ENCODE measurements at regions not wholly inside any gene's neighbourhood (a gene's known extent, or its start where the extent isn't known, plus 50 kb on each side); places are given as distances from the start of the nearest gene placed in this dataset.

DNA sequence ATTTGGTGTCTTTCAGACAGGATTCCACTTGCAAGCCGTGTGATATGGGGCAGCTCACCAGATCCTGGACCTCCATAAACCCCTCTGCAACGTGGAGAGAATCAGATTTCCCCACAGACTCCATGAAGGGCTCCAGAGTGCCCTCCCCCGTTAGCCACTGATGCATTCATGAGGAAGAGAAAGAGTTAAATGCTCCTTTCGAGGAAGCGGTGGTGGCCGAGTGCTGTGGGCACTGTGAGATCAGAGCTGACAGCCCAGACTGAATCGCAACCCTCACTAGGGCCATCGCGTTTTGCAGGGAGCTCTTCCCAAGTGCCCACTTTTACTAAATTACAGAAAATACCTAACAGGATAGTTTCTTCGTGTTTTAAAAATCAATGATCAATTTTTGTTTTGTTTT is 226.3 kb upstream of the ZNF32 start:
- no peak for DNase-seq (ENCODE audit: low read depth in 2 of 2)

DNA sequence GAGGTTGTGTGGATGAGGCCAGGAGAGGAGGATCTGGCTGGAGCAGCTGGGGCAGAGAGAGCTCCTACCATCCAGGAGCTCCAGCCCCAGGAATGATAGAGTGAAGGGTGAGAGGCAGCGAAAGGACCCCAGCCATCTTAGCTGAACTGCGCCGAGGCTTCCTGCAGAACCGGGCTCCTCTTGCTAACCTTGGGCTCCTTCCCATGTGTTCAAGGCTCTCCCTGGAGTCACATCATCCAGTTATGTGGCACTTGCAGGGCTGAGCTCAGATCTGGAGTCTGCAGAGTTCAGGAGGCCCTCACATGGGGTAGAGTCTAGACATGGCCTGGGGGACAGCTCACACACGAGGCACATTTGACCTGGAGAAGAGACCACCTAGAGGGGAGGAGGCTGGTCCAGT is 225.0 kb upstream of the ZNF32 start:
- no peak for DNase-seq (ENCODE audit: low read depth in 2 of 2)

DNA sequence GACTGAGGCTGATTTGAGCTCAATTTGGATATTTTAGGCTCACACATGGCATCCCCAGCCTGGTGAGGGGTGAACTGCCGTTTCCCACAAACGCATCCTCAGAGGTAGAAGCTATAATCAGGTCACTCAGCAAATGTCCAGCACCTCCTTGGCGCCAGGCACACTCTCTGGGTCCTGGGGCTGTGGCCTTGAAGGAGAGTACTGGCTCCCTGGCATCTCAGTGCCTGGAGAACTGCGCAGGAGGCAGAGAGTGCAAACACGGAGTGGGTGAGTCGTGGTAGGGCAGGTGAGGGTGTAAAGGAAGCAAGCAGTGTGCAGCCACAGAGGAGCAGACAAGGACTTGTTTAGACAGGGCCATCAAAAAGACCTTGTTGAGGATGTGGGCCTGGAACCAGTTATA is 224.0 kb upstream of the ZNF32 start:
- no peak for DNase-seq (ENCODE audit: low read depth in 2 of 2)

DNA sequence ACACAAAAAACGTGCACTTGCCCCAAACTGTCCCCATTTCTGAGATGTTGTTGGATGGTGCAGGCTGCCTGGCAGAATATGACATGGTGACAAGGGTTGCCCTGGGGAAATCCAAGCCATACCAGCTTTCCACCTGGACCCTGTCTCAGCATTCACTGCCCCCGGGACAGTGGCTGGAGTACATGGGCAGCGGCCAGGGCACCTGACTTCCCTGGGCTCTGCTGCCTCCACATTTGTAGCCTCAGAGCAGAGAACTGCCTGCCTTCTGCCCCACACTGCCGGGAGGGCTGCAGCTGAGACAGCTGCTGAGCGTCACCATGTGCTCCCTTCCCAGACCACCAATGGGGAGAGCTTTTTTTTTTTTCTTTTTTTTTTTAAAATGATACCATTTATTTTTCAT is 222.9 kb upstream of the ZNF32 start:
- no peak for DNase-seq (ENCODE audit: low read depth in 2 of 2)

DNA sequence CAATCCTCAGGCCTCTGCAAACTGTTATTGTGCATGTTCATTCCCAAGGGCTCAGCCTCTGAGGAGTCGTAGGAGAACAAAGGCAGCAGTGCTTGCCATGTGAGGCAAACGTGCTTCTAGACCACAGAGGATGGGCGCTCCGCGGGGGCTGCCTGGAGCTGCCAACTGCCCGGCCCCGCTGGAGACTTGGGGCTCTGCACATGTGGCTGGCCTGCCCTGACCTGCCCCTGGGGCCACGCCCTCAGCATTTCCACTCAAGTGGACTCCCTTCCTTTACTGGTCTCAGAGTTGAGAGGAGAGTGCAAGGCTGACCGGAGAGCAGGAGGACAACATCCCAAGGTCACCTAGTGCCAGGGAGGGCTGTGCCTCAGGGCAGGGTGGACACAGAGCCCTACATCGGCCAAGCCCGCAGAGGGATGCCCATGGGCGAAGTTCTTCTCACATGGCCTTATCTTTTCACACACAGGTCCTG is 222.3 kb upstream of the ZNF32 start:
- DNase-seq (ENCODE audit: low read depth in 2 of 2) = no peak

DNA sequence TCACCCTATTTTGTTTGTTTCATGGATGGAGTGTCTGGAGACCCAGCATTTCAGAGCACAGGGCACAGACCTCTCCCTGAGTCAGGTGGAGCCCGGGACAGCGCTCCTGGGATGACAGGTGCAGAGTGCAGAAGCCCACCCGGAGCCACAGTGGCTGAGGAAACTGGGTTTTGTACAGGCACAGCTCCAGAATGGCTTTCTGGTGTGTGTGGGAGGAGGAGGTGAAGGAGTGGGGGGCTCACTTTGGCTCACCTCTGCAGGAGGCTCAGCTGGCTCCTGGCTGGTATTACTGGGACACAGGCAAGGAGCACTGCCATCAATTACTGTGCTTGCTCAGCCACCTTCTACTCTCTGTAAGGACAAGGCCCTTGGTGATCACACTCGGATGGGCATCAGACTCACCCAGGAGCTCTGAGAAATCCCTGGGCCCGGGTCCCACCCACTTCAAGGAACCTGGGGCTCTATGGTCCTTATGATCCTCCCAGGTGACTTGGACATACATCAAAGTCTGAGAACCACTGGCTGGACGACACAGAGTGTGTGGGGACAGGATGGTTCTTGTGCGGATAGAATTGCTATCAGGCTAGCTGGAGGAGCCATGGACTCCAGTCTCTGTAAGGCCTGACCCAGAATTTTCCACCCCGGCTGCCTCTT is 221.1 kb upstream of the ZNF32 start:
- DNase-seq (ENCODE audit: low read depth in 2 of 2) = no peak

DNA sequence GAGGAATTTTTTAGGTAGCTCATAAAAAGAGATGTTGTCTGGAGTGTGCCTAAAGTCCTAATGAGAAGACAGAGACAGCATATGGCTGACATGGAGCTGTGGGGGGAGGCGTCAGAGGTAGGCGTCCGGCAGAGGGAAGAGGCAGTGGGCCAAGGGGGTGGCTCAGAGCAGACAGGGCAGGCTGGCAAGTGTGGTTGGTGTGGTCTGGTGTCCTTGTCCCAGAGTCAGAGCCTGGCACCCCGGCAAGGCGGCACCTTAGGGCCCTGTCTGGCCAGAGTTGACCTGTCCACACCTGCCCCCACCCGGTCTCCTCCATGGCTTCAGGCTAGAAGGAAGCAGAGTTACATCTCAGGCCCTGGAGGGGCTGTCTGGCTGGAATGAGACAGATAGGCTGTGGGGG is 220.3 kb upstream of the ZNF32 start:
- DNase-seq (ENCODE audit: low read depth in 2 of 2) = no peak

DNA sequence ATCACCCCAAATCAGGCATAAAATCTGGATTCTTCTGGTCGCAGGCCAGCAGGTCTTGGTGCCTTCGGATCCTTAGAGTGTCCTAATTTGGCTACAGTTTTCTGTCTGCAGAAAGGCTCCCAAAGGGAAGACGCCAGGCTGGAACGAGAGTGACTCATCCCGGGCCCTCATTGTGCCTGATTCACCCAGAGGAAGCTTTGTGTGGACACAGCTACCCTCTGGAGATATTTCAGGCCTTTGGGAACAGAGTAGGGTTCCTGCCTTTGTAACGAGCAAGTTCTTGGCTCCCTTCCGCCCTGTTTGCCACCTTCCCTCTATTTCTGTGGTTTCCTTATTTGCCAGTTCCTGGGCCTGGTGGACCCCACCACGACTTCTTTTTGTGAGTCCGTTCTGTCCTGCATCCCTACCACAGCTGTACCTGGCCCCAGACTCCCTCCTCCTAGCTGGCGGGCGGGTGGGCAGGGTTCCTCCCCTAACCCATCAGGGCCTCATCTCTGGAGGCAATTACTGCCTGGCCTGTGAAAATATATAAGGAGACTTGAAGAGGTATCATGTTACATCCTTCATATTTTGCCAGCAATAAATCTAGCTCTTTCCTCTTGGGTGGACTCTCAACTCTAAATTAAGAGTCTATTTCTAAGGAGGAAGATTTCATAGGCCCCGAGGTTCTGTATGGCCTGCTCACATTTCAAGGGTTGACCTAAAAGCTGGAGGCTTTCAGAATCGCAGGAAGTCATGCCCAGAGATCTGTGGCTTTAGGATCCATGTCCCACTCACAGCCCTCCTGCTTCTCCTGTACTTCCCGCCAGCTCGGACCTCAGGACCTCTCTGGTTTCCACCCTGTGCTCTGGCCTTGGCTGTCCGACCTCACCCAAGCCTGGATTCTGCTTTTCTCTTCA is 219.2 kb upstream of the ZNF32 start:
- no peak for DNase-seq (ENCODE audit: low read depth in 2 of 2)

DNA sequence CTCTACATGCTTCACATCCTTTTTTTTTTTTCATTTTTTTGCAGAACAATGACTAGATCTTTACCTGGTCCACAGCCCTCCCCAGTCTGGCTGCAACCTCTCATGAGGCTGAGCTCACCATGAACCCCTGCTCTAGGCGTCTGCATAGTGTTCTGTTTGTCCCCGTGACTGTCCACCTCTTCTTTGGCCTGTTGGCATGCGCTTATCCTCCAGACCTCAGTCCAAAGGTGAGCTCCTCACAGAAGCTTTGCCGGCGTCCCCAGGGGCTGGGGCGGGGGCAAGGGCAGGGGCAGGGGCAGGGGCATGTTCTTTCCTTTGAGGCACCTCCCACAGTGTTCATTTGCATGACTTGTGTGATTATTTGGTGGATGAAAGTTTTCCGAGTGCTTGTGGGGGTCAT is 218.4 kb upstream of the ZNF32 start:
- DNase-seq (ENCODE audit: low read depth in 2 of 2) = no peak

DNA sequence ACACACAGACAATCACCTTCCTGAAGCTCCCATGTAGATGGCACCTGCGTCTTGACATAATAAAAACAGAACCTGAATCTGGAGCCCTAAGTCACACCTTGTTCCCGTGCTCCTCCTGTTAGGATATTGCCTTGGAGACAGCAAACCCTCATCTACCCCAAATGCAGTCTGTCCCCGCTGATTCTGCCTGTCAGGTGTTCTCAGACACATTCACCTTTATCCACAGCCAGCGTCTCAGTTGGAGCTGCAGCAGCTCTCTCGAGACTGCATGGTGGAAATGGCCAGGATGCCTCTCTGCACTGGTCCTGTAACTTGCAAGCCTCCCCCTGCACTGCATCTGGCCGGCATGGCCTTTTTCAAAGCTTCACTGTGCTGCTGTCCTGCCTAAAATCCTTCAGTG is 218.0 kb upstream of the ZNF32 start:
- no peak for DNase-seq (ENCODE audit: low read depth in 2 of 2)

DNA sequence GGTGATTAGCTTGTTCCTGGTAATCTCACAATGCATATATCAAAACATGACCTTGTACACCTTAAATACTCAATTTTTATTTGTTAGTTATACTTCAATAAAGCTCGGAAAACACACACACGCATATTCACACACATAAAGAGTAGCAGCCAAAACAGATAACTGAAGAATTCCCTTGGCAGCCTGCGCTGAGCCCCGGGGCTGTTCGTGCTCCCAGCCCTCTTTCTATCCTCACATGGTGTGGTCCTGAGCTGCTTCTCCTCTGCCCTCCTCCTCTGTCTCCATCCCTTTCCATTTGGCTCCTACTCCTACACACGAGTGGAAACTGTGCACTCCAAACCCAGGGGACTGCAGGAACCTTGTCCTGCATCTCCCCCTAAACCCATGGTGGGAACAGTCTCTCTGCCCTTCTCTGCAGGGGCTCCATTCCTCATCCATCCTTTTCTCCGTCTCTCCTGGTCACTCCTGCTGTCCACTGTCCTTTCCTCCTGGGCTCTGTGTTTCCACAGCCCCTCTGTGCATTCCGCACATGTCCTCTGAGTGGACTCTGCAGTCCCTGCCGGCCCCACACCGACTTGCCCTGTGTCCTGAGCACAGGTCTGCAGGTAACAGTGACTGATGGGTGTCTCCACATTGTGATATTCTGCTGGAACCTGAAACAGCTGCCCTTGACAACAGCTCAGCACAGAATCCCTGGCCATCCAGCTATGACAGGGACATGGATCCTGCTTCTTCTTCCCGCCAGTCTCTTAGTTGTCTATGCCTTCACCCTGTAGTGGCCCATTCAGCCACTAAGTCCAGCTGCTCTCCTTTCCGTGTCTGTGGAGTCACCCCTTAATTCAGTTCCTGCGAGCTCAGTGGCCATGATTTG is 216.8 kb upstream of the ZNF32 start:
- DNase-seq (ENCODE audit: low read depth in 2 of 2) = no peak

DNA sequence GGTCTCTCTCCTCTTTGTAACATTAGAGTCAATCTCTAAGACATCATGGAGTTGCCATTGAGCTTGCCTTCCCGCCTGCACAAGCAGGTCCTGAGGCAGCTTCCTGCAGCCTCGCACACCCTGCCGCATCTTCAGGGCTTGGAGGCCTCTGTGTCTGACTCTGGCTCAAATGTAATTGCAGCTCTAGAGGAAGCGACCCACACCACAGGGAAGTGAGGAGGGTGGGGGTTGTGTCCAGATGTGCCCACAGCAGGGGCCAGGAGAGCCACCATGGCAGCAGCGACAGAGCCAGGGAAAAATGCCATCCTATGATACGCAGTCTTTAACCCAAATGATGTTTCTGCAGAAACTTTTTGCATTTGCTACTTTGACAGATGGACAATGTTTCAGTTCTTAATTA is 216.0 kb upstream of the ZNF32 start:
- DNase-seq (ENCODE audit: low read depth in 2 of 2) = no peak

DNA sequence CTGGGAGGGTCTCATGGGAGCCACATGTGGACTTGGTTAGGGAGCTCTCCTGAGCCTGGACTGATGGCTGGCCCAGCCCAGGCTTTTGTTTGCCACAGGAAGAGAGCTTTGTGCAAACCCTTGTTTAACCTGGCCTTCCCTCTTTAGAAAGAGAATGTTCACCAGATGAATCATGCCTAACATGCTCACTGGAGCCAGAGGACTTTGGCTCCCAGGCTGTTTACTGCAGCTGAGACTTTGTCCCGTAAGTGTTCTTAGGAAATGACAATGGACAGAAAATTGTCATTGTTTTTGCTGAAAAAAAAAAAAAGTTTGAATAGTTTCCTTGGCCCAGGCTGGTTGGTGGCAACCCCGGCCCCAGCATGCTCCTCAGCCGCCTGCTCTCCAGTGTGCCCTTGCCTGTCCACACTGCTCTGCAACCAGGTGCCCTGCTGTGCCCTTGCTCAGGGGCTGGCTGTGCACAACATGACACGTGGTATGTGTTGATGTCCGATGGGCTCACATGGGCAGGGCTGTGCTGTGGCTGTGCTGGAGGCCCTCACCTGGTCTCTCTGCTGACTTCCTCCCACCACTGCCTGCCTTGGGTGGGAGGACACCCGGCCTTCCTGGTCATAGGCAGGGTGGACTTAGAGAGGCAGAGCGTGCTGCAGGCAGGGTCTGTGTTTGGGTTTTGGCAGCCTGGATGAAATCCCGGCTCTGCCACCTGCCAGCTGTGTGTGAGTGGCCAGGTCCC is 215.3 kb upstream of the ZNF32 start:
- DNase-seq (ENCODE audit: low read depth in 2 of 2) = no peak

DNA sequence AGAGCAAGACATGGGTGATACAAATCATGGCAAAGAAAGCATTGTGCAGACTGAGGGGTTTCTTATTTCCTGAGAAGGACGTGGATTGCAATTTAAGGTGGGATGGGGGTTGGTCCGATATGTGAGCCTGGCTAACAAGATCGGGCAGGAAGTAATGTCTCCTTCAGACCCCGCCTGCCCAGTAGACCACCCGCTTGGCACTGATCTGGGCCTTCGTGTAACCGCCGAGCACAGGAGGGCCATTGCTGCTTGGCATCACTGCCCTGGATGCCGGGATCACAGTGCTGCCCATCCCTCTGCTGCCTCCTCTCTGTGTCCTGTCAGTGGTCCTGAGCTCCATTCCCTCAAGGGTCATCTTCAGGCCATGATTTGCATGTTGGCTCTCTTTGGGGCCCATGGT is 214.6 kb upstream of the ZNF32 start:
- DNase-seq (ENCODE audit: low read depth in 2 of 2) = no peak

DNA sequence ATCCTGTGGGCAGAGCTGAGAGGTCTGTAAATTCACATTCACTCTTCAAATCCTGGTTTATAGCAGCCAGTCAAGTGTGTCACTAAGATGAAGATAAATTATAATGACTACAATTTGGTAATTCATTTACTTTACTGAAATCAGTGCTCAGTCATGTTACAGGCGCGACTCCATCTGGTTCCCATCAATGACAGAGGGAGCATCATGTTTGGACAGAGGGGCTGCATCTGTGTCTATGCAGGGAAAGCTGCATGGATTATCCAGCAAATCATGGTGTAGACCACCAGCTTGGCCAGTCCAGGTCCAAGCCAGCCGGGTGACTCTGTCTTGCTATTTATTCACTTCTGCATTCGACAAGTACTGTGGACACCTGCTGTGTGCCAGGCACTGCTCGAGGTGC is 214.1 kb upstream of the ZNF32 start:
- DNase-seq (ENCODE audit: low read depth in 2 of 2) = no peak

DNA sequence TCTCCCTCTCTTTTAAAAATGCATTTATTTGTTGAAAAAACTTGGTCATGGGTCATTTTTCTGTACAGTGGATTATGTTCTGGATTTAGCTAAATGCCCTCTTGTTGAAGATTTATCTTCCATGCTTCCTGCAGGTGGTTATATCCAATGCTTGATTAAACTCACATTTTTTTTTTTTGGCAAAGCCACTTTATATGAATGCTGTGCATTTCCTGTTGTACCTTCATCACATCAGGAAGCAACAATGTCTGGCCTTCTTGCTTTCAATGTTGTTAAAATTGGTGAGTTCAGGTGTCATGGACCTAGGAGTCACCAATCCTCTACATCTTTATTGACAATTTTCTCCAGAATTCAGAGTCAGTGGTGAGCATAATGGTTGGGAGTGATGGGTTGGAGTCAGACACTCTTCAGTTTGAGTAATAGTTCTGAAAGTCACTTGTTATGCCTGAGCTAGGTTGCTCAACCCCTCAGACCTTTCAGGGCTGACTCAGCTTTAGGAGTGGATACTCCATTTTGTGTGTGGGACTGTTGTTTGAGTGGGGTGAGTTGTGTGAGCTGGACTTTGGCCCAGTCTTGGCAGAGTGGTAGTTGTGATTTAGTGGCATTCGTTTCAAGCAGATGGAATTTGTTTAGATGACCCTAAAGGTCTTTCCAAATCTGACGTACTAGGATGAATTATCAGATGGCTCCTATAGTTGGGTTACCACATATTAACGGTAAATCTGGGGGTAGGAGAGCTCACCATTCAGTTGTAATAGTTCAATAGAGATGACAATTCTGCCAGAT is 213.5 kb upstream of the ZNF32 start:
- no peak for DNase-seq (ENCODE audit: low read depth in 2 of 2)

DNA sequence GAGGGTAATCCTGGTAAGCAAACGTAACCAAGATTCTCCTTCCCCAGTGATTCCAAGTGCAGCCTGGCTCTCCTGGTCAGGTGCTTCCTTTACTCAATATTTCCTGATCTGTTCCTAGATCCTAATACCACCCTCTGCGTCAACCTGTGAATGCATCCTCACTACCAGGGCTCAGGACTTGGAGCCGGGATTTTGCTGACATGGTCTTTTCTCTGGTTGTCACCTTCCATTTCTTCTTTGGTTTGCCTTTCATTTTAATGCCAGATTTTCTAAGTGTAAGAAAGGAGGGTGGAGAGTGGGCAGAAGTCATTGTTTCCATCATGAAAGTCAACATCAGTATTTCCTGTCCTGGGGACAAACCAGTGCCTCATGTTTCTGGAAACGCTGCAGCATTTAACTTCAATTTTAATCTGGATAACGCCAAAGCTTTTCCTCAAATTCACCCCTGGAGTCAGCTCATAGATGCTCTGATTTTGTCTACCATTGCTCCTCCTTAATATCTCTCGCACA is 210.4 kb upstream of the ZNF32 start:
- DNase-seq (ENCODE audit: low read depth in 2 of 2) = no peak

DNA sequence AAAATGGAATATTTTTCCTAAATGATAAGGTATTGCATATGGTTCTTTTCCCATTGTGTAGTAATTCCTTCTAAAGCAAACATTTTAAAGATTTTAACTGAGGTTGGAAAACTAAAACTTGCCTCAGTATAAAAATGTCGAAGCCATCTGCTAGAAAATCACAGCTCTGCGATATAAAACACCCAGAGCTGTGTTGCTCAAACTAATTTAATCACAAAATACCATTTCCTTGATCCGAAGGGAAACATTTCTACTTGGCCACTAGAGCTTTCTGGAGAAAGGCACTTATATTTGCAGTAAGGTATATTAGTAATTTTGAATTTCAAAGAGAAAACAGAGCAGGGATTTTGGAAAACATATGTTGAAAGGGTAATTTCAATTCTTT is 209.2 kb upstream of the ZNF32 start:
- no peak for DNase-seq (ENCODE audit: low read depth in 2 of 2)

DNA sequence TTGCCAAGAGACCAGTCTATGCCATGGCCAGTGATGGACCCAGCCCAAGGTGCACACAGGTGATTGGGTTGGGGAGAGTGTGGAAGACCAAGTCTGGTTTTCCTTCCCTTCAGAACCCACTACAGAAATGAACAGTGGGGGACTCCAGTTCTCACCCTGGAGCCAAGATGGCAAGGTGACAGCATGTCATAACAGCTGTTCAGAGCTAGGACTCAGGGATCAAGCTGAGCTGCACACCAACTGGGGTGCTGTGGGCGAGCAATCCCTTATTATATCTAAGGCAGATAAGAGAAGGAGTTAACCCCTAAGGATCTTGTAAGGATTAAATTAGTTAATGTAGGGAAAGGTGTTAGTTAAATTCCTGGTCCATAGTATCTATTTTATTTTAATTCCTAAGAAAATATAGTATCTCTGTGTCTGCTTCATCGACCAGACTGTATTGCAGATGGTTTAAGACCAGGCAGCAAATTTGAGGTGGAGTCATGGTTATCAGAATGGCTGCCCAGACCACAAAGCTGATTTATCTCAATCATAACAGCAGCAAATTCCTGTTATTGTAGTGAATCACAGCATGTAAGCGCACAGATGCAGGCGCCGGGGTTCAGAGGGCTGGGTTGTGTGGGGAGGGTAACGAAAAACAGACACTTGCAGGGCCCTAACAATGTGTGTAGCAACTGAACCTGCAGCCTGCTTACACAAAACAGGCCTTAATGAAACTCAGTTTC is 208.7 kb upstream of the ZNF32 start:
- no peak for DNase-seq (ENCODE audit: low read depth in 2 of 2)

DNA sequence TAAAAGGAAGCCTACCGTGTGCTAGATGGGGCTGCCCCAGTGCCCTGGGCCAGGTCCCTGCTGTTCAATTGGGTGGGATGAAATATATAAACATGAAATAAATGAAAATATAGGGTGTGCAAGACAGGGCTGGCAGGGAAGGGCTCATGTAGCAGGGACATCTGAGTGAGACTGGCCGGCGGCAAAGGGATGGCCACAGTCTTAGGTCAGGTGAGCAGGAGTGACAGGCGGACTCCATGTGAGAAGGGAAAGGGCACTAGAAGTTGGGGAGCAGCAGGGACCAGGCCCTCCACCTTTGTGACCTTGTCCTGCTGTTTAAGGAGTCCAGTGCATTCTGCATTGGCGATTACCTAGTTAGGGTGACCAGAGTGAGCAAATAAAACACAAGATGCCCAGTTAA is 207.6 kb upstream of the ZNF32 start:
- DNase-seq (ENCODE audit: low read depth in 2 of 2) = no peak
